Lower leg skin (tissue), 4 donors: ENCODE measurements at regions not wholly inside any gene's neighbourhood (a gene's known extent, or its start where the extent isn't known, plus 50 kb on each side); places are given as distances from the start of the nearest gene placed in this dataset.

Source experiments
- DNase-seq, 2 donors: peaks; one replicate each; pipeline ENCODE4 v3.0.0-alpha.2; 2019; ENCODE audit warnings: low spot score in 2 of 2
- H3K4me3 ChIP-seq: fragments of 200-600 bp; sonication (generic); 2 replicates; pipeline ENCODE4 v1.5.1; 2017; ENCODE audit warnings: mild to moderate bottlenecking, low read depth; ENCODE audit not compliant: poor library complexity, severe bottlenecking
- CTCF ChIP-seq, 3 donors: fragments of 450-650 bp; IDR thresholded peaks; one replicate each; pipeline ENCODE4 v1.5.1; 2016; ENCODE audit warnings: antibody characterized with exemption in 3 of 3, mild to moderate bottlenecking in 3 of 3, moderate library complexity in 2 of 3
- POLR2A ChIP-seq, 2 donors: fragments of 450-650 bp; IDR thresholded peaks; one replicate each; pipeline ENCODE4 v1.6.1; 2016 to 2017; ENCODE audit warnings: antibody characterized with exemption in 2 of 2, mild to moderate bottlenecking in 1 of 2, moderate library complexity in 1 of 2
- WGBS, 2 donors: methylation state at CpG; one replicate each; pipeline ENCODE4 v1.1.5; 2018; 5-methylcytosine and 5-hydroxymethylcytosine counted together
- intact Hi-C: fragments of 100-400 bp; cut with DNase I; formaldehyde crosslinking; loops from one replicate; pipeline ENCODE4 v1.15.0; 2023; ENCODE audit warnings: low total_unique reads

- no peak overlapping the region for H3K4me3 ChIP-seq
- intact Hi-C loops, result no loop called here
- TF ChIP-seq CTCF (IDR thresholded peaks at IDR 0.05) (no peak), POLR2A (IDR thresholded peaks at IDR 0.05) (no peak)
- 89 to 93% methylated on average over 1 of the region's 1 CpG for WGBS, 2 donors
- DNase-seq, result no peak
Observed at GRCh38 chr9:74431467-74431866, 65.7 kb upstream of the RORB start.

- intact Hi-C loops, result no loop called here
- no peak overlapping the region for H3K4me3 ChIP-seq
- TF ChIP-seq POLR2A (IDR thresholded peaks at IDR 0.05) (no peak), CTCF (IDR thresholded peaks at IDR 0.05) (no peak)
- no peak for DNase-seq
- 26 to 44% methylated on average over 2 of the region's 2 CpGs for WGBS, 2 donors
Observed at GRCh38 chr9:74443036-74443750, 53.9 kb upstream of the RORB start.

GRCh38 chr9:74444369-74444768 is 52.8 kb upstream of the RORB start:
- no peak overlapping the region for H3K4me3 ChIP-seq
- intact Hi-C loops, result no loop called here
- DNase-seq, result no peak
- TF ChIP-seq POLR2A (IDR thresholded peaks at IDR 0.05), result no peak
- TF ChIP-seq CTCF (IDR thresholded peaks at IDR 0.05), result no peak
- 76 to 87% methylated on average over 6 of the region's 6 CpGs for WGBS, 2 donors
